Ectodermal cell (in vitro differentiated cells): ENCODE measurements at regions not wholly inside any gene's neighbourhood (a gene's known extent, or its start where the extent isn't known, plus 50 kb on each side); places are given as distances from the start of the nearest gene placed in this dataset.
A peak's percentile ranks its signal among the peaks of the same experiment; 100 is the strongest.
"Not testable (repeated sequence)": the region's sequence is repeated elsewhere in the genome, so short reads cannot be mapped to it uniquely, and the experiment has no call there.

Experiments used
- H3K27ac ChIP-seq: 2 replicates; pipeline ENCODE4 v1.7.0; 2013; ENCODE audit warnings: mild to moderate bottlenecking, low read depth, low read length; ENCODE audit not compliant: insufficient read depth, poor library complexity, severe bottlenecking
- H3K27me3 ChIP-seq: 2 replicates; pipeline ENCODE4 v1.7.0; 2013; ENCODE audit warnings: mild to moderate bottlenecking, low read length; ENCODE audit not compliant: insufficient read depth, control insufficient read depth, poor library complexity, severe bottlenecking
- H3K36me3 ChIP-seq: one replicate; pipeline ENCODE4 v1.7.0; 2013; ENCODE audit warnings: low read length; ENCODE audit not compliant: control insufficient read depth, insufficient read depth
- H3K4me1 ChIP-seq: one replicate; pipeline ENCODE4 v1.7.0; 2013; ENCODE audit warnings: low read length; ENCODE audit not compliant: control insufficient read depth, insufficient read depth
- H3K4me3 ChIP-seq: 2 replicates; pipeline ENCODE4 v1.7.0; 2013; ENCODE audit warnings: low read depth, low read length, control low read depth; ENCODE audit not compliant: insufficient read depth
- H3K9me3 ChIP-seq: 2 replicates; pipeline ENCODE4 v1.7.0; 2013; ENCODE audit warnings: mild to moderate bottlenecking, low read length, moderate library complexity; ENCODE audit not compliant: control insufficient read depth
- WGBS, 2 experiments: methylation state at CpG; one replicate each; pipeline ENCODE4 v1.1.7; 2013; ENCODE audit warnings: missing lambda C conversion rate in 2 of 2; 5-methylcytosine and 5-hydroxymethylcytosine counted together

- not testable (repeated sequence) for H3K4me3 ChIP-seq, H3K4me1 ChIP-seq, H3K27me3 ChIP-seq, H3K36me3 ChIP-seq, H3K9me3 ChIP-seq, H3K27ac ChIP-seq
- 50 to 63% methylated on average over 2 of the region's 2 CpGs for WGBS, 2 experiments
Measured at GRCh38 chr19:21613201-21613600, 107.8 kb downstream of the ZNF429 start.

- Histone ChIP-seq H3K4me3 (no peak overlapping the region), H3K9me3 (peaks cover 2% of the 10 kb centered on the region), H3K4me1 (no peaks in the 10 kb centered on the region), H3K27ac (no peak overlapping the region), H3K27me3 (no peaks in the 10 kb centered on the region), H3K36me3 (no peaks in the 10 kb centered on the region)
- WGBS, 2 experiments: 85% methylated on average over 1 of the region's 1 CpG
Measured at GRCh38 chr19:21612403-21612872, 107.0 kb downstream of the ZNF429 start.

GRCh38 chr19:21611659-21612402 is 106.4 kb downstream of the ZNF429 start:
- Histone ChIP-seq H3K36me3 (no peaks in the 10 kb centered on the region), H3K4me1 (no peaks in the 10 kb centered on the region), H3K9me3 (peaks cover 2% of the 10 kb centered on the region), H3K27ac (no peak overlapping the region), H3K27me3 (no peaks in the 10 kb centered on the region), H3K4me3 (no peak overlapping the region)
- 57 to 61% methylated on average over 4 of the region's 4 CpGs for WGBS, 2 experiments

- Histone ChIP-seq H3K4me1 (no peaks in the 10 kb centered on the region), H3K4me3 (no peak overlapping the region), H3K9me3 (peaks cover 2% of the 10 kb centered on the region), H3K27ac (no peak overlapping the region), H3K36me3 (no peaks in the 10 kb centered on the region), H3K27me3 (no peaks in the 10 kb centered on the region)
- WGBS, 2 experiments: 84 to 88% methylated on average over 1 of the region's 1 CpG
Measured at GRCh38 chr19:21610787-21611186, 105.4 kb downstream of the ZNF429 start.

GRCh38 chr19:21610341-21610740 is 104.9 kb downstream of the ZNF429 start:
- Histone ChIP-seq H3K27ac (no peak overlapping the region), H3K4me1 (no peaks in the 10 kb centered on the region), H3K27me3 (no peaks in the 10 kb centered on the region), H3K4me3 (no peak overlapping the region), H3K9me3 (peaks cover 2% of the 10 kb centered on the region), H3K36me3 (no peaks in the 10 kb centered on the region)
- 86% methylated on average over 3 of the region's 3 CpGs for WGBS, 2 experiments

- H3K4me3 ChIP-seq: no peak overlapping the region
- peaks cover 2% of the 10 kb centered on the region for H3K9me3 ChIP-seq
- H3K36me3 ChIP-seq: no peaks in the 10 kb centered on the region
- H3K27ac ChIP-seq: no peak overlapping the region
- peaks cover 9% of the 10 kb centered on the region for H3K4me1 ChIP-seq
- 83 to 85% methylated on average over 2 of the region's 2 CpGs for WGBS, 2 experiments
- H3K27me3 ChIP-seq: no peaks in the 10 kb centered on the region
Measured at GRCh38 chr19:21608571-21608970, 103.2 kb downstream of the ZNF429 start.

- Histone ChIP-seq H3K4me3 (no peak overlapping the region), H3K27me3 (no peaks in the 10 kb centered on the region), H3K27ac (no peak overlapping the region), H3K9me3 (peaks cover 2% of the 10 kb centered on the region), H3K36me3 (no peaks in the 10 kb centered on the region), H3K4me1 (peaks cover 9% of the 10 kb centered on the region)
- 65 to 70% methylated on average over 4 of the region's 4 CpGs for WGBS, 2 experiments
Measured at GRCh38 chr19:21607449-21607848, 102.0 kb downstream of the ZNF429 start.

GRCh38 chr19:21607011-21607410 is 101.6 kb downstream of the ZNF429 start:
- H3K9me3 ChIP-seq, H3K27me3 ChIP-seq, H3K4me3 ChIP-seq, H3K4me1 ChIP-seq, H3K36me3 ChIP-seq, H3K27ac ChIP-seq: not testable (repeated sequence)
- WGBS, 2 experiments: 85% methylated on average over 29 to 30 of the region's 31 CpGs

- not testable (repeated sequence) for H3K27me3 ChIP-seq, H3K4me1 ChIP-seq, H3K27ac ChIP-seq, H3K9me3 ChIP-seq, H3K4me3 ChIP-seq, H3K36me3 ChIP-seq
- 50% methylated on average over 1 of the region's 5 CpGs; no CpG with 5 or more reads in 1 of the 2 experiments for WGBS, 2 experiments
Measured at GRCh38 chr19:21606326-21606725, 100.9 kb downstream of the ZNF429 start.

GRCh38 chr19:21604951-21605476 is 99.6 kb downstream of the ZNF429 start:
- 75 to 77% methylated on average over 8 of the region's 8 CpGs for WGBS, 2 experiments
- Histone ChIP-seq H3K36me3 (no peaks in the 10 kb centered on the region), H3K4me3 (no peak overlapping the region), H3K27me3 (no peaks in the 10 kb centered on the region), H3K9me3 (no peaks in the 10 kb centered on the region), H3K27ac (peak overlapping the region; percentile 16), H3K4me1 (peaks cover 9% of the 10 kb centered on the region)
